ENCODE measurements at regions not wholly inside any gene's neighbourhood (a gene's known extent, or its start where the extent isn't known, plus 50 kb on each side); places are given as distances from the start of the nearest gene placed in this dataset.

GRCh38 chr9:74125941-74126340 lies 371.2 kb upstream of the RORB start:
- H3K4me3 ChIP-seq (ENCODE audit: low read depth, low read length), result no peak overlapping the region
- DNase-seq (ENCODE audit: low read depth), result no peak
- no peak for TF ChIP-seq CTCF (IDR thresholded peaks at IDR 0.05; ENCODE audit: insufficient read depth, low read length)

- no peak overlapping the region for H3K4me3 ChIP-seq (ENCODE audit: low read depth, low read length)
- DNase-seq (ENCODE audit: low read depth), result no peak
- TF ChIP-seq CTCF (IDR thresholded peaks at IDR 0.05; ENCODE audit: insufficient read depth, low read length), result no peak
These were observed 364.1 kb upstream of the RORB start for GRCh38 chr9:74132986-74133385.

- no peak for TF ChIP-seq CTCF (IDR thresholded peaks at IDR 0.05; ENCODE audit: insufficient read depth, low read length)
- DNase-seq (ENCODE audit: low read depth), result no peak
- H3K4me3 ChIP-seq (ENCODE audit: low read depth, low read length), result no peak overlapping the region
These were observed 363.2 kb upstream of the RORB start for GRCh38 chr9:74133921-74134320.

GRCh38 chr9:74138182-74138581 lies 359.0 kb upstream of the RORB start:
- no peak for TF ChIP-seq CTCF (IDR thresholded peaks at IDR 0.05; ENCODE audit: insufficient read depth, low read length)
- no peak overlapping the region for H3K4me3 ChIP-seq (ENCODE audit: low read depth, low read length)
- no peak for DNase-seq (ENCODE audit: low read depth)

GRCh38 chr9:74140141-74140540 lies 357.0 kb upstream of the RORB start:
- no peak for DNase-seq (ENCODE audit: low read depth)
- TF ChIP-seq CTCF (IDR thresholded peaks at IDR 0.05; ENCODE audit: insufficient read depth, low read length), result no peak
- no peak overlapping the region for H3K4me3 ChIP-seq (ENCODE audit: low read depth, low read length)

- no peak for TF ChIP-seq CTCF (IDR thresholded peaks at IDR 0.05; ENCODE audit: insufficient read depth, low read length)
- no peak for DNase-seq (ENCODE audit: low read depth)
- no peak overlapping the region for H3K4me3 ChIP-seq (ENCODE audit: low read depth, low read length)
These were observed 349.2 kb upstream of the RORB start for GRCh38 chr9:74147906-74148305.

GRCh38 chr9:74172874-74173273 lies 324.3 kb upstream of the RORB start:
- H3K4me3 ChIP-seq (ENCODE audit: low read depth, low read length), result no peak overlapping the region
- TF ChIP-seq CTCF (IDR thresholded peaks at IDR 0.05; ENCODE audit: insufficient read depth, low read length), result no peak
- no peak for DNase-seq (ENCODE audit: low read depth)

Measured in fibroblast of the aortic adventitia (primary cell).